Activated naive CD4-positive, alpha-beta T cell treated with anti-CD3 and anti-CD28 coated beads, Interleukin-2, amount 50 U/mL, for 72 hours (primary cell): ENCODE measurements at regions not wholly inside any gene's neighbourhood (a gene's known extent, or its start where the extent isn't known, plus 50 kb on each side); places are given as distances from the start of the nearest gene placed in this dataset.
"Not testable (repeated sequence)": the region's sequence is repeated elsewhere in the genome, so short reads cannot be mapped to it uniquely, and the experiment has no call there.

ENCODE experiments used
- ATAC-seq, 2 donors: fragments of 150-1000 bp; cut with Tn5 transposase; 2 replicates each; pipeline ENCODE4 v1.10.0; 2021; ENCODE audit warnings: mild to moderate bottlenecking in 2 of 2, moderate library complexity in 2 of 2
- DNase-seq, 2 donors: peaks; one replicate each; pipeline ENCODE4 v3.0.0; 2021 to 2022; ENCODE audit warnings: low spot score in 2 of 2
- H3K27ac Mint-ChIP-seq, 2 donors: one replicate each; pipeline ENCODE4 v1.8.0; 2022; ENCODE audit warnings: mild to moderate bottlenecking in 2 of 2, mixed read lengths in 2 of 2
- H3K36me3 Mint-ChIP-seq, 2 donors: one replicate each; pipeline ENCODE4 v1.8.0; 2022; ENCODE audit warnings: mixed read lengths in 2 of 2
- H3K9me3 Mint-ChIP-seq, 2 donors: one replicate each; pipeline ENCODE4 v1.8.0; 2022; ENCODE audit warnings: mixed read lengths in 2 of 2

DNA sequence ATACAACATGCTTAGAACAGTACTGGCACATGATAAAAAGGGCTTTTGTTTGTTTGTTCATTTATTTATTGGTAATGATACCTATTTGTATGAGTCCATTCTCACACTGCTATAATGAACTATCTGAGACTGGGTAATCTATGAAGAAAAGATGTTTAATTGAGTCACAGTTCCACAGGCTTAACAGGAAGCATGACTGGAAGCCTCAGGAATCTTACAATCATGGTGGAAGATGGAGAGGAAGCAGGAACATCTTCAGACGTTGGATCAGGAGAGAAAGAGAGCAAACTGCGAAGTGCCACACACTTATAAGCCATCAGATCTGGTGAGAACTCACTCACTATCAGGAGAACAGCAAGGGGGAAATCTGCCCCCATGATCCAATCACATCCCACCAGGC lies 847.7 kb downstream of the CDH18 start:
- Mint-ChIP-seq H3K36me3 (peaks cover 0 to 5% of the 10 kb centered on the region in 2 donors), H3K27ac (no peak overlapping the region), H3K9me3 (peaks cover 14 to 21% of the 10 kb centered on the region in 2 donors)
- ATAC-seq = no peak
- DNase-seq = no peak

- not testable (repeated sequence) for H3K36me3 Mint-ChIP-seq, ATAC-seq, H3K27ac Mint-ChIP-seq, DNase-seq
- H3K9me3 Mint-ChIP-seq = peaks cover 15 to 18% of the 10 kb centered on the region in 2 donors
Observed at GRCh38 chr5:19141937-19142524, 846.0 kb downstream of the CDH18 start.

DNA sequence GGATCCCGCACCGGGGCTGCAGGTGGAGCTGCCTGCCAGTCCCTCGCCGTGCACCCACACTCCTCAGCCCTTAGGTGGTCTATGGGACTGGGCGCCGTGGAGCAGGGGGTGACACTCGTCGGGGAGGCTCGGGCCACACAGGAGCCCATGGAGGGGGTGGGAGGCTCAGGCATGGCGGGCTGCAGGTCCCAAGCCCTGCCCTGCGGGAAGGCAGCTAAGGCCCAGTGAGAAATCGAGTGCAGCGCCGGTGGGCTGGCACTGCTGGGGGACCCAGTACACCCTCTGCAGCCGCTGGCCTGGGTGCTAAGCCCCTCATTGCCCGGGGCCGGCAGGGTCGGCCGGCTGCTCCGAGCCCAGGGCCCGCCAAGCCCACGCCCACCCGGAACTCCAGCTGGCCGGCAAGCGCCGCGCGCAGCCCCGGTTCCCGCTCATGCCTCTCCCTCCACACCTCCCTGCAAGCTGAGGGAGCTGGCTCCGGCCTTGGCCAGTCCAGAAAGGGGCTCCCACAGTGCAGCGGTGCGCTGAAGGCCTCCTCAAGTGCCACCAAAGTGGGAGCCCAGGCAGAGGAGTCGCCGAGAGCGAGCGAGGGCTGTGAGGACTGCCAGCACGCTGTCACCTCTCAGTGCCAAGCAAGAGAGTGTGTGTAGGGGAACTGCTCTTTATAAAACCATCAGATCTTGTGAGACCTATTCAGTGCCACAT lies 845.1 kb downstream of the CDH18 start:
- not testable (repeated sequence) for H3K36me3 Mint-ChIP-seq, DNase-seq, ATAC-seq, H3K27ac Mint-ChIP-seq
- peaks cover 15 to 18% of the 10 kb centered on the region in 2 donors for H3K9me3 Mint-ChIP-seq

DNA sequence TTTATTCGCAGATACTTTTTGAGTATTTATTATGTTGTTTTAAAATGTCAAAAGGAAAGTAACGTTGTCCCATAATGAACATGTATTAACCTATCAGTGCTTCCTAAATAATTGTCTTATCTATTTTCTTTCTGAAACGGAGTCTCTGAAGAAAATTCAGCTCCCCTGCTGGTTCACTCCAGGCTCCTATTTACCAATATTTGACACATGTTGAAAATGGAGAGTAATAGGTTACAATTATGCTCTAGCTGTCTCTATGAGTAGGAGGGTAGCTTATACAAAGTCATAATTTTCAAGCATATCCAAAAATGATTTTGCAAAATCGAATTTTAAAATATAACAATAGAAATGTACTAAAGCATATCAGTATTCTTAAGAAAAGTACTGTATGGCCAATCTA lies 844.1 kb downstream of the CDH18 start:
- ATAC-seq = no peak
- no peak for DNase-seq
- no peak overlapping the region for H3K27ac Mint-ChIP-seq
- H3K9me3 Mint-ChIP-seq = peaks cover 18 to 21% of the 10 kb centered on the region in 2 donors
- peaks cover 0 to 6% of the 10 kb centered on the region in 2 donors for H3K36me3 Mint-ChIP-seq

DNA sequence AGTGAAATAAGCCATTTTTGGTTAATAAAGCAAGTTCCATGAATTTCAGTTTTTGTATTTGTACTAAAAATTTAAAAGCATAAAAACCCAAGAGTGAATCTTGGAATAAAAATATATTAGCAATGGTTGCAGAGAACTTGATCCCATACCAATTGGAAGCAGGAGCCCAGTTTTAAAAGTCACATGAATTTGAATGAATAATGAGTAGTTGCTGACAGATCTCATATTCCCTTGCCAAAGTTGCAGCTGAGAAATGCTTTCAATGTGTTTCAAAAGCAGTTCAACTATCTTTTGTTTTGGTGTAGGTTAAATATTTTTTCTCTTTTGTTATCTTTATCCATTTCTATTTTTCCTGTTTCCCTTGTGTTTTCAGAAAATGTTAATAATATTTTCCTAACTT lies 818.6 kb downstream of the CDH18 start:
- Mint-ChIP-seq H3K9me3 (peaks cover 4 to 6% of the 10 kb centered on the region in 2 donors), H3K27ac (no peak overlapping the region), H3K36me3 (no peaks in the 10 kb centered on the region)
- no peak for DNase-seq
- no peak for ATAC-seq

- H3K9me3 Mint-ChIP-seq = peaks cover 0 to 3% of the 10 kb centered on the region in 2 donors
- ATAC-seq (no peak), DNase-seq (no peak)
- no peaks in the 10 kb centered on the region for H3K36me3 Mint-ChIP-seq
- no peak overlapping the region for H3K27ac Mint-ChIP-seq
Observed at GRCh38 chr5:19172926-19173470, 815.0 kb downstream of the CDH18 start.

DNA sequence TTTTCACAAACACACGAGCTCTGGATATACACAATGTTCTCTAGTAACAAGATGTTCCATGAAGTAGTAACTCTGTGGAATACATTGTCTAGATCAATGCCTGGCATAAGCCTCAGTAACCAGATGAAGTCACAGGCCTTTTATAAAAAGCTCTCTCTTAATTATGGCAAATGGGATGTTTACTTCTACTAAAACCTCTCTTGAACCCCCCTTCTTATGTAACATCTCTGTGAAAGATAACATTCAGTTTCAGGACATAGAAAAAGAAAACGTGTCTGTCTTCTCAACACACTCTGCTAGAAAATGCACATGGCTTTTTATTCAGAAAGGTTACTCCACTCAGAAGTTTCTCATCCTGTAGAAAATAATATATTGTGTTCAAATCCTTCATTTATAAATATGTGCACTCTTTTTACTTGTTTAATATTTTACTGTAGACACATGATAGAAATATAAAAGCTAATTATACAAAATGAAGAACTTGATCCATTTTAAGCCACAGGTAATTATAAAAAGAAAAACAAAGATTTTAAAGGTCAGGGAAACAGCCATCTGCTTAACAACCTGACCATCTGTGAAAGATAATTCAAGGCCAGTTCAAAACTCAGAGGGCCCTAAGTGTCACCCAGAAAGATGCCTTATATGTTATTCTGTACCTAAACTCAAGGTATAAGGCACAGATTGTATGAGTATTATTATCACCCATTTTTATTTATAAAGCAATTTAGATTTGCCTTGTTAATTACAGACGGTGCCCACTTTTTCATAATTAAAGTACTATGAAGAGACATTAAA lies 812.0 kb downstream of the CDH18 start:
- DNase-seq (no peak), ATAC-seq (no peak)
- Mint-ChIP-seq H3K9me3 (peaks cover 0 to 8% of the 10 kb centered on the region in 2 donors), H3K27ac (no peak overlapping the region), H3K36me3 (no peaks in the 10 kb centered on the region)

GRCh38 chr5:19179571-19179970 lies 808.4 kb downstream of the CDH18 start:
- no peaks in the 10 kb centered on the region for H3K36me3 Mint-ChIP-seq
- peaks cover 0 to 8% of the 10 kb centered on the region in 2 donors for H3K9me3 Mint-ChIP-seq
- ATAC-seq = no peak
- H3K27ac Mint-ChIP-seq = no peak overlapping the region
- DNase-seq = no peak

GRCh38 chr5:19189176-19189575 lies 798.8 kb downstream of the CDH18 start:
- Mint-ChIP-seq H3K36me3 (no peaks in the 10 kb centered on the region), H3K27ac (no peak overlapping the region), H3K9me3 (peaks cover 0 to 17% of the 10 kb centered on the region in 2 donors)
- ATAC-seq = no peak
- no peak for DNase-seq

DNA sequence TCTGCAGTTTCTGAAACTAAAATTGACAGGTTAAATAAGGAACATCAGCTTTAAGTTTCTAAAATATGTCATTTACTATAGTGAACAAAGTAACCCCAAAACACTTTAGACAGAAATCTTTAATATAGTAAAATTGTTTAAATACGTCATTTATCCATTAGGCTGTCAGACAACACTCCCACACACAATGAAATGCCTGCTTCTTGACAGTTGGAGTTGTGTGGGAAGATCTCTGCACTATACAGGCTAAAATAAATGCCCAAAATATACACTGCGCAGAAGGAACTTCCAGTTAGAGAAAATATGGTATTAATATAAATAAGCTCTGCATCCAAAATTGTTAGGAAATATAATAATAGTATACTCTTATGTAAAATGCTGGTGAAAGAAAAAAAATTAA lies 794.4 kb downstream of the CDH18 start:
- DNase-seq = no peak
- Mint-ChIP-seq H3K9me3 (peaks cover 4 to 10% of the 10 kb centered on the region in 2 donors), H3K36me3 (no peaks in the 10 kb centered on the region), H3K27ac (no peak overlapping the region)
- ATAC-seq = no peak

DNA sequence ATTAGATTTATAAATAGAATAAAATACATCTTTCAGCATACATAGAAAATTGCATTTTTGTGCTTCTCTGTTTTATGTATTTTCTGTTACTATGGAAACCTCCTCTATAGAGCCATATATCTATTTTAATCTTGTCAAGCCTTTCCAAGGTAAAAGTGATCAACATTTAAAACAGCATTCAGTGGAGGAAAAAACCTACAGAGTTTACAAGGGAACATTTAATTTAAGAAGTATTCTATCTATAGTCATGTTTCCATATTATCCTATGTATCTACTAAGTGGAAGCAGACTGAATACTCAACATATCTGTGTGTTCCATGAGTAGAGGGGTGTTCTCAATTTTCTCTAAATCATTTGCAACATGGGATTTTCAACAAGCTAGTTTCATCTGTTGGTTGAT lies 791.4 kb downstream of the CDH18 start:
- Mint-ChIP-seq H3K27ac (no peak overlapping the region), H3K9me3 (peaks cover 4 to 19% of the 10 kb centered on the region in 2 donors), H3K36me3 (no peaks in the 10 kb centered on the region)
- ATAC-seq (no peak), DNase-seq (no peak)

DNA sequence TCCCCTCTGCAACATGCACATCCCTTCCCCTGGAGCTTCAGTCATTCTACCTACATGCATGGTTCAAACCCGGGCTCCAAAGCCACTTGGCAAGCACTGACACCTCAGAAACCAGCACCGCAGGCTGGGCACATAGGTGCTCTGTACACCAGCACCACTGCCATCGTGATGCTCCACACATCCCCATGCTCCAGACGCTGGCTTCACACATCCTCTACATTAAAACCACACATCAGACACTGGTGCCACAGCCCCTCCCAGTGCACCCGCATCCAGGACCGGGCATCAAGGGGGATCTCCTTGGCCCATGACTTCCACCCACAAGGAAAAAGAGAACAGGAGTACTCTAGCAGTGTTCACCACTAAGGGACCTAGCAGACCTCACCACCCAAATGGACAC lies 787.7 kb downstream of the CDH18 start:
- ATAC-seq (no peak), DNase-seq (no peak)
- H3K27ac Mint-ChIP-seq = no peak overlapping the region

DNA sequence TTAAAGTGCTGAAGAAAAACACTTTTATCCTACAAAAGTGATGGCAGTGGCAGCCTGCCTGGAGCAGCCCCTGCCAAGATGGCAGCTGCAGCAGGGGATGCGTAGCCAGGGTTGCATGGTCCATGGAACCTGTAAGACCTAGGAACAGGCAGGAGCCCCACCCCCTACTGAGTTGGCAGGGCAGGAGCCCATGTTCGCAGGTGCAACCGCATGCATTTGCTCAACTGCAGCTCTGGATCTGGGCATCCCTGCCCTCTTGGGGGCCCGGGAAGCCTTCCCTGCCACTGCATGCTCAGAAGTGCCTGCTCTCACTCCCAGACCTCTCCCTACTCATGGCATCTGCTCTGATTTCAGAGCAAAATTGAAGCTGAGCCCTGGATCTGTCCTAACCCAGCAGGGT lies 779.6 kb downstream of the CDH18 start:
- no peak for ATAC-seq
- Mint-ChIP-seq H3K36me3 (peaks cover 0 to 6% of the 10 kb centered on the region in 2 donors), H3K27ac (no peak overlapping the region), H3K9me3 (peaks cover 23 to 46% of the 10 kb centered on the region in 2 donors)
- DNase-seq = no peak

More for the DNA sequence above, 787.7 kb downstream of the CDH18 start:
- H3K36me3 Mint-ChIP-seq = no peaks in the 10 kb centered on the region
- H3K9me3 Mint-ChIP-seq = peaks cover 10 to 22% of the 10 kb centered on the region in 2 donors

DNA sequence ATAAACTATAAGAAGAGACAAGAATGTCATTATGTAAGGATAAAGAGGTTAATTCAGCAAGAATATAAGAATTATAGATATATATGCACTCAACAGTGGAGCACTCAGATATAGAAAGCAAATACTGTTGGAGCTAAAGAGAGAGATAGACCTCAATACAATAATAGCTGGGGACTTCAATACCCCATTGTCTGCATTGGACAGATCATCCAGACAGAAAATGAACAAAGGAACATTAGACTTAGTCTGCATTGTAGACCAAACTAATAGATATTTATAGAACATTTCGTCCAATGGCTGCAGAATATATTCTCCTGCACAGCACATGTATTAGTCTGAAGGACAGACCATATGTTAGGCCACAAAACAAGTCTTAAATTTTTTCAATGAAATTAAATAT lies 777.1 kb downstream of the CDH18 start:
- Mint-ChIP-seq H3K27ac (no peak overlapping the region), H3K36me3 (peaks cover 0 to 6% of the 10 kb centered on the region in 2 donors), H3K9me3 (peaks cover 17 to 42% of the 10 kb centered on the region in 2 donors)
- no peak for ATAC-seq
- DNase-seq = no peak

GRCh38 chr5:19229179-19229835 lies 758.7 kb downstream of the CDH18 start:
- no peak overlapping the region for H3K27ac Mint-ChIP-seq
- no peak for DNase-seq

DNA sequence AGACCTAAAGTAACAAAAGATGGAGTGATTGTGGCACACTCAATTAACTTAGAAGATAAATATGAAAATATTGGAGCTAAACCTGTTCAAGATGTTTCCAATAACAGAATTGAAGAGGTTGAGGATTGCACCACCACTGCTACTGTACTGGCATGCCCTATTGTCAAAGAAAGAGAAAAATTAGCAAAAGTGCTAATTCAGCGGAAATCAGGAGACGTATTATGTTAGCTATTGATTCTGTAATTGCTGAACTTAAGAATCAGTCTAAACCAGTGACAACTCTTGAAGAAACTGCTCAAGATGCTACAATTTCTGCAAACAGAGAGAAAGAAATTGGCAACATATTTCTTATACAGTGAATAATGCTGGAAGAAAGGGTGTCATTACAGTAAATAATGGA lies 754.4 kb downstream of the CDH18 start:
- DNase-seq (no peak), ATAC-seq (no peak)
- Mint-ChIP-seq H3K36me3 (peaks cover 0 to 4% of the 10 kb centered on the region in 2 donors), H3K9me3 (peaks cover 25 to 36% of the 10 kb centered on the region in 2 donors), H3K27ac (no peak overlapping the region)

More at GRCh38 chr5:19229179-19229835, 758.7 kb downstream of the CDH18 start:
- Mint-ChIP-seq H3K9me3 (peaks cover 8 to 19% of the 10 kb centered on the region in 2 donors), H3K36me3 (no peaks in the 10 kb centered on the region)
- ATAC-seq = no peak
